ENCODE measurements at regions not wholly inside any gene's neighbourhood (a gene's known extent, or its start where the extent isn't known, plus 50 kb on each side); places are given as distances from the start of the nearest gene placed in this dataset.
A peak's percentile ranks its signal among the peaks of the same experiment; 100 is the strongest.

DNA sequence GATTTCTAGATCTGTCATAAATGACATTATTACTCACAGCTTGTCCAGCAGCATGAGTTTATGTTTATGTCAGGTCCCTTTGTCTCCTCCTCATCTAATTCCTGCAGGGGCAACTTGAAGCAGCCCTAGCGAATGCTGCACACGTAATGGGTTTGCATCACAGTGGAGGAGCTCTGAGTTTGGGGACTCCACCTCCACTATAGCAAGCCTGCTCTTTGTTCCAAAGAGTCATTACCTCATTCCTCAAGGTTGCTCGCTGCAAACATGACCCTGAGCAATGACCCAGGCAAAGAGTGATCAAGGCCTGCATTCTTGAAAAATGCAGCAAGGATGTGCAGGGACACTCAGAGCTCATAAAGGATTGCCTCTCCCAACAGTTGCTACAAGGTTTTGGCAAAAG lies 261.9 kb downstream of the HHIPL2 start:
- in situ Hi-C loops (cut with HindIII; ENCODE audit: low pct_unique_long_range_greater_than_20kb, low sequenced_read_pairs), result no loop called here

DNA sequence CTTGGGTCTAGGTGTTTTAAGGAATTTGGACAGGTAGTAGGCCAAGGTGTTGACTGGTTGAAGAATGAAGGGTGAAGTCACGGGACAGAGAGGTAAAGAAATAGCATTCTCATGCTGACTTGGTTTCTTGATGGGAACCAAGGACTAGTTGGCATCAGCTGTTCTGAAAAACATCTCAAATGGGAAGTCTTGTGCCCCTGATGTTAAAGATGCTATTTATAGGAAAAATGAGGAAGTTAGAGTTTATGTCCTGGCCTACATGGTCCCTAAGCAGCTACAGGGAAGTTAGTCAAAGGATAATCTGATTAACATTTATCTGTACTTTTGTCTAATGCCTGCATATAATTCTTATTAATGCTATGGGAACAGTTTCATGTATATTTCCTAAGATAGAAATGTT lies 262.4 kb downstream of the HHIPL2 start:
- in situ Hi-C loops (cut with HindIII; ENCODE audit: low pct_unique_long_range_greater_than_20kb, low sequenced_read_pairs), result no loop called here
- no peak for TF ChIP-seq JUND (IDR thresholded peaks at IDR 0.05; ENCODE audit: low read depth)
- no peak for DNase-seq (ENCODE audit: low read depth in 1 of 2, low spot score in 1 of 2)

More for the DNA sequence above, 261.9 kb downstream of the HHIPL2 start:
- TF ChIP-seq JUND (IDR thresholded peaks at IDR 0.05; ENCODE audit: low read depth), result no peak
- DNase-seq (ENCODE audit: low read depth in 1 of 2, low spot score in 1 of 2), result no peak

DNA sequence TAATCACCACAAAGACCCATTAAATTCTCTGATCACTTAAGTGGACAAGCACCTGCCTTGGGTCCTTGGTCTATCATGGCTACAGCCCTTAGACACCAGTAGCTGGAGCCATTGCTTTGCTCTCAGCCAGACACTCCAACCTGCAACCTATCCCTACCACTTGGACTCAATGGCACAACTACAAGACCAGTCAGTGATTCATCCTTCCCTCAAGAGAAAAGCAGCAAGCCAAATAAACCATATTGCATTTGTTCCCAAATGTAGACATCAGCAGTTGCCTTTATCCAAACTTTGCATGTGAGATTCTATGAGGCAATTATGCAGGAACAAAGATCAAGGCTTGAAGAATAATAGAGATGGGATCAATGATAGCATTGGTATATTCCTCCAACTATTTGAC lies 263.4 kb downstream of the HHIPL2 start:
- no peak for DNase-seq (ENCODE audit: low read depth in 1 of 2, low spot score in 1 of 2)
- TF ChIP-seq JUND (IDR thresholded peaks at IDR 0.05; ENCODE audit: low read depth), result no peak
- in situ Hi-C loops (cut with HindIII; ENCODE audit: low pct_unique_long_range_greater_than_20kb, low sequenced_read_pairs), result no loop called here

DNA sequence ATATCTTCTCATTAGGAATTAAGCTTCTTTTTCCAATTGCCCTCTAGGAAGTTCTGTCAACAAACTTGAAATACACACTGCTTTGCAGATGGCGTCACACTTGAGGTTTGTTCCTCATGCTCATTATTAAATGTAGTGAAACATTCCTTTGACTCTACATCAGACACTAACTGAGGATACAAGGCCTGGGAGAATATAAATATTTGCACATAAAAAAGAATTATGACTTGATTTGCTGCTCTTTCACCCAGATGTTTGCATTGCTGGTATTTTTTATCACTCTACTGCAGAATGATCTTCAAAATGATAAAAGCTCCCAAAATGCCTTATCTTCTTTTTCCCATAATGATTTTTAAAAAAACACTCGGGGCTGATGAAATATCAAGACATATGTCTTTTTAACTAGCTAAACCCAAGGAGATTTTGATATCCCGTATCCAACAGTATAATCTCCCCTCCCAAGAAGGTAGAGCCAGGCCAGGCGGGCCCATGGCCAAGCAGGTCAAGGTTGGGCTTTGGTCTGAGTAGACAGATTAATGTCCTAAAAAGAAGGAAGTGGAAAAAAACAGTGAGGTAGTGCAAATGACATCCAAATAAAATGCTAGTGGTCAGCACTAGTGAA lies 264.6 kb downstream of the HHIPL2 start:
- in situ Hi-C loops (cut with HindIII; ENCODE audit: low pct_unique_long_range_greater_than_20kb, low sequenced_read_pairs), result no loop called here
- peak in 1 of 2 experiments; percentile 12 for DNase-seq (ENCODE audit: low read depth in 1 of 2, low spot score in 1 of 2)
- no peak for TF ChIP-seq JUND (IDR thresholded peaks at IDR 0.05; ENCODE audit: low read depth)

DNA sequence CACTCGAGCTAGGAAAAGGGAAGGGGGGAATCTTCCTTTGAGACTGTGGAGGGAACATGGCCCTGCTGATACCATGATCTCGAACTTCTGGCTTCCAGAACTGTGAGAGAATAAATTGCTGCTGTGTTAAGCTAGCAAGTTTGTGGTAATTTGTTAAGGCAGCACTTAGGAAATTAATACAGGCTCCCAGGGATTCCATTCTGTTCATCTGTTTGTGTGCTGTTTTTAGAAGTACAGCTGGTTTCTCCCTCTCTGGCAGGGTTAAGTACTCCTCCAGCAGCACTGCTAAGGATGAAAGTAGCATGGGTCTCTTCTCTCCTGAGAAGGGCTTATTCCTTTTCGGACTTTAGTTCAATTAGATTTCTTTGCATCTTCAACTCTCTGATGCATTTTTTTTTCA lies 268.3 kb downstream of the HHIPL2 start:
- in situ Hi-C loops (cut with HindIII; ENCODE audit: low pct_unique_long_range_greater_than_20kb, low sequenced_read_pairs), result no loop called here
- no peak for DNase-seq (ENCODE audit: low read depth in 1 of 2, low spot score in 1 of 2)
- TF ChIP-seq JUND (IDR thresholded peaks at IDR 0.05; ENCODE audit: low read depth), result no peak

DNA sequence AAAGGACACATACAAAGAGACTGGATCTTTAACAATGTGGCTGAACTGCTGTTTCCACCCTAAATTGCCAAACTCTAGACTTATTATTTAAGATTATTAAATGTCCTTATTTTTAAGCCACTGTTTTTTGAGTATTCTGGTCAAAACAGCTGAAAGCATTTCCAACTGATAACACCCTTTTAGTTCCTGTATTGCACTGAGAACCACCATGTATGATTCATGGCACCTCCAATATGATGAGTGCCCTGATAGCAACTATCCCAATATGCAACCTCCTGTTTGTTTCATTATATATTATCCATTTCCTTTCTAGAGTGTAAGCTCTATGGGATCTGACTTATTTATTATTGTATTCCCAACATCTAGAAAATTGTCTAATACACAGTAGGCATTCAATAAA lies 269.4 kb downstream of the HHIPL2 start:
- in situ Hi-C loops (cut with HindIII; ENCODE audit: low pct_unique_long_range_greater_than_20kb, low sequenced_read_pairs), result no loop called here
- TF ChIP-seq JUND (IDR thresholded peaks at IDR 0.05; ENCODE audit: low read depth), result no peak
- DNase-seq (ENCODE audit: low read depth in 1 of 2, low spot score in 1 of 2), result no peak

DNA sequence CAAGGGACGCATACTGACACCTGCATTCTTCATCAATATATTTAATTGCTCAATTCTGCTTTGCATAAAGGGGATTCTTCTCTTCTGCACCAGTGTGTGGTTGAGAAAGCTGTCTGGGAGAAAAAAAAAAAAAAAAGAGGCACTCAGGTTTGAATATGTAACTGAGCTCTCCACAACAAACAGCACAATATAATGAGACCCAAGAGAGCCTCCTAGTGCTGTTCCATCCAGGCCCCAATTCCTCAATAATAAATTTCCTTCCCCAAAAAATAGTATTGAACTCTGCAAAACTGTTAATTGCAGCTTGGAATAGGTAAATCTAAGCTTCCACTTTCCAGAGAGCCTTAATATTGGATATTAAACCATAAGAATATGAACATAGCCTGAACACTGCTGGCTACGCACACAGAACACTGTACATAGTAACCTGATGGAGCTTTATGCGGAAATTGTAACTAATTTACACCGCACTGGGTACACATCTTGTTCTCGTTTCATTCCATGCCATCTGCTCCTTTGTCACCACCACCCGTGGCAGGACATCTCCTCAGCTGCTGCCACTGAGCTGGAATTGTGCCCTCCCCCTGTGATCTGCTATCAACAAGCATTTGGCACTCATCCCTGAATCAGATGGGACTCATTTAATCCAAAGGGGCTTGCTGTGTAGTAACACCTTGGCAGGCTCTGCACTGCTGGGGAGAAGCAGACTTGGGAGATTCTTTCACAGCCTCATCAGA lies 272.0 kb downstream of the HHIPL2 start:
- no peak for DNase-seq (ENCODE audit: low read depth in 1 of 2, low spot score in 1 of 2)
- TF ChIP-seq JUND (IDR thresholded peaks at IDR 0.05; ENCODE audit: low read depth), result no peak
- in situ Hi-C loops (cut with HindIII; ENCODE audit: low pct_unique_long_range_greater_than_20kb, low sequenced_read_pairs), result no loop called here

DNA sequence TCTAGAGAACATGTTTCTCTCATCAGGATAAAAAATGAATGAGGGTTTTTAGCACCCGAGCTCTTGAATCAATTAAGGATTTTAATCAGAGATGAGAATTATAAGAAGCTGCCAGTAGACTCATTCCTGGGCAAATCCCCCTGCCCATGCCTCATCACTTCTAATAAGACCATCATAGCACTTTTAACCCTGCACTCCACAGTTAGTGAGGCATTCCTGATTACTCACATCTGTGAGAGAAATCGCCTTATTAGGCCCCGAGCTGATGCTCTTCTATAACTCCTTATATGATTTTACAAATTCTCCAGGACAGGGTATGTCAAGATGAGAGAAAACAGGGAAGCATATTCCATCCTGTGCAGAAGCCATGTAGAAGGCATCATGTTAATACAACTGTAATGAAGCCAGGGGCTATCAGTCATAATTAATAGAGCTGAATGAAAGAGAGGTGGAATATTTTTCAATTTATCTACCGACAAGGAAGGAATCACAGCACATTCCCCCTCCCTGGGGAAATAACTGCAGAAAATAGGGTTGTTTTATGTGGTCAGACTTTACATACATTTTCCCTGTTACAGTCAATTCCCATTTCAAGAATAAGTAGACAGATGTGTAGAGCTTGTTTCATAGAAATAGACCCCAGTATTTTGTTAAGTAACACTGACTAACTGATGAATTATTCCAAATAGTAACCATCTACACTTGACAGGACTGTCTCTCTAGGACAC lies 272.7 kb downstream of the HHIPL2 start:
- DNase-seq (ENCODE audit: low read depth in 1 of 2, low spot score in 1 of 2), result no peak
- in situ Hi-C loops (cut with HindIII; ENCODE audit: low pct_unique_long_range_greater_than_20kb, low sequenced_read_pairs), result no loop called here
- no peak for TF ChIP-seq JUND (IDR thresholded peaks at IDR 0.05; ENCODE audit: low read depth)

DNA sequence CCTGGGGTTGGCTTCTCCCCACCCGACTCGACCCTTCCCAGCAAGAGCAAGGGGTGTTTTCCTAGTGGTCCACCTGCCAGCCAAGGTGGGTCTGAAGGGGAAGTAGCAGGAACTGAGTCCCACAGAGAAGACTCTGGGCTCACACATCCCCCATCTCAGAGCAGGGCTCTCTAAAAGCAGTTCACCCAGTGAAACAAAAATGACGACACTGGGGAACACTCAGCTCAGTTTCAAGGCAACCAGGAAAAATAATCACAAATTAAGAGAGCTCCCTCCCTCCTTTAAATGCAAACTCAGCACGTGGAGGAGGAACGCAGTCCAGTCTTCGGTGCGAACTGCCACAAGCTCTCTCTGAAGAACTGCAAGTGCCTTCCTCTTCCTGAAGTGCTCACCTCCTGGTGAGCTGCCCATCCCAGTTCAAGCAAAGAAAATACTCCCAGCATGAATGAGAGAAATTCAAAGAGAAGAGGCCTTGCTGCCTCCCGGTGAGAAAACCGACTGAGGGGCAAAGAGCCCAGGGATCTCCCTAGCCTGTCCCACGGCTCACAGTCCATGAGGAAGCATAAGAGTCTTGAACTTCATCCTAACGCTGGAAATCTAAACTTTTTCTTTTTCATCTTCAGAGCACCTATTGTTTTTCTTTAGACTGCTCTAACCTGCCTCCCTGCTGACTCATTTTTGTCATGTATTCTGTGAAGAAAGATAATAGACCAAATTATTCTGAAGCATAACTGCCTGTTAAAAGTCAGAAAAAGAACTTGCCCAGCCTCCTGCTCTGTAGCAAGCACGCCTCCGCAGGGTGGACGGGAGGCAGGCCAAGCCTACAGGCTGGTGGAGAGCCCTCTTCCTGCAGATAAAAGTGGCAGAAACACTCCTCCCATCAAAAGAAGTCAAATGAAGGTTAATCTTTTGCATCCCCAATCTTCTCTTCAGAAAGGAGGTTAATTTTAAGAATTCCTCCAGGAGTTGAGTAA lies 281.4 kb downstream of the HHIPL2 start:
- TF ChIP-seq JUND (IDR thresholded peaks at IDR 0.05; ENCODE audit: low read depth), result no peak
- no peak for DNase-seq (ENCODE audit: low read depth in 1 of 2, low spot score in 1 of 2)
- in situ Hi-C loops (cut with HindIII; ENCODE audit: low pct_unique_long_range_greater_than_20kb, low sequenced_read_pairs), result no loop called here

DNA sequence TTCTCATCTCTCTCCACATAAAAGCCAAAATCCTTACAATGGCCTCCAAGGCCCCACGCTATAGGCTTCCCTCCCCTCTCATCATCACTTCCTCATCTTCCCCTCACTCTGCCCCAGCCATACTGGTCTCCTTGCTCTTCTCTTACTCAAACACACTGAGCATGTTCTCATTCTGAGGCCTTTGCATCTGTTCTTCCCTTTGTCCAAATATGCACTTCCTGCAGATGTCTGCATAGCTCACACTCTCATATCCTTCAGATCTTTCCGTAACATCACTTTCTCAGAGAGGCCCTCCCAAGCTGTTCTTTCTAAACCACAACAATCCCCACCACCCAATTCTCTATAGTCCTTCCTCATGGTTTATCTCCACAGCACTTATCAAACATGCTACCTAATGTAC lies 284.1 kb downstream of the HHIPL2 start:
- DNase-seq (ENCODE audit: low read depth in 1 of 2, low spot score in 1 of 2), result no peak
- in situ Hi-C loops (cut with HindIII; ENCODE audit: low pct_unique_long_range_greater_than_20kb, low sequenced_read_pairs), result no loop called here
- no peak for TF ChIP-seq JUND (IDR thresholded peaks at IDR 0.05; ENCODE audit: low read depth)

DNA sequence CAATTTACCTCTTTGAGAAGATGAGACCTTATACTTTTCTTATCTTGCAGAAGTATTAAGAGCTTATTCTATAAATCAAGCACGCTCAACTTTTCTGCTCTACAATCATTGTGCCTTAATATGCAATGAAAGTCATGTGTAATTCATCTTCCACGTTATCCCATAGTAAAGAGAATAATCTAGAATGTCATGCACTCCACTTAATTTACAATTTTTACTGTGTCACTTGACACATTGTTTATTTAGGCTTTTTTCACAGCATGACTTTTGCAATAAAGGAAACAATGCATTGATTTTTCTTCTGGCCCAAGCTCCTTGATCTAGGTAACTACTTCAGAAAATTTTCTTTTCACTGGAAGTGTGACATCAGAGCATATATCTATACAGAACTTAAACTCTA lies 290.9 kb downstream of the HHIPL2 start:
- no peak for DNase-seq (ENCODE audit: low read depth in 1 of 2, low spot score in 1 of 2)
- TF ChIP-seq JUND (IDR thresholded peaks at IDR 0.05; ENCODE audit: low read depth), result no peak
- in situ Hi-C loops (cut with HindIII; ENCODE audit: low pct_unique_long_range_greater_than_20kb, low sequenced_read_pairs), result no loop called here

DNA sequence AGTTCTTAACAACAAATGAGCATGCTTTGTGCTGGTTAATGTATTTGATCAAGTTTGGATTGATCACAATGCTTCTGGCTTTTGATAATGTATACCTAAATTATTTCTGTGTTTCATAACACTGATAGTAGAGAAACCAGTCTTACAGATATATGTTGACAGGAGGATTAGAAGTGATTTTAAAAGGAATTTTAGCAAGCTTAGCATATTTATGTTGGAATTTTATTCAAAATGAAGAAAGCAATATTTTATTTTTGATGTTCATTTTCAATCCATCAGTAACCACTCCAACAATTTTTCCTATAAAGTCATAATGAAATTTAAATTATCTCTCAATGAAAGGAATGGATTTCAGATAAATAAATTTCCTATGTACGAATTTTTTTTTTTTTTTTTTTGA lies 291.8 kb downstream of the HHIPL2 start:
- DNase-seq (ENCODE audit: low read depth in 1 of 2, low spot score in 1 of 2), result no peak
- in situ Hi-C loops (cut with HindIII; ENCODE audit: low pct_unique_long_range_greater_than_20kb, low sequenced_read_pairs), result no loop called here
- TF ChIP-seq JUND (IDR thresholded peaks at IDR 0.05; ENCODE audit: low read depth), result no peak

Measured in T47D (cell line).